Heart left ventricle (tissue), 16 donors: ENCODE measurements at regions not wholly inside any gene's neighbourhood (a gene's known extent, or its start where the extent isn't known, plus 50 kb on each side); places are given as distances from the start of the nearest gene placed in this dataset.
"Not testable (repeated sequence)": the region's sequence is repeated elsewhere in the genome, so short reads cannot be mapped to it uniquely, and the experiment has no call there.

Experiments
- ATAC-seq, 4 donors: fragments of 200-7000 bp; cut with Tn5 transposase; one replicate each; pipeline ENCODE4 v1.9.1; 2020 to 2022; ENCODE audit warnings: moderate library complexity in 4 of 4, mild to moderate bottlenecking in 3 of 4, moderate number of reproducible peaks in 1 of 4
- DNase-seq, 5 donors: peaks; one replicate each; pipeline ENCODE4 v3.0.0-alpha.2; 2020
- H3K27ac ChIP-seq, 12 donors: fragments of 200-600 bp; sonication (generic) in 4 of 12; one replicate each; pipeline versions ENCODE4 v1.5.0 to v1.8.0; 2016 to 2022; ENCODE audit warnings: mild to moderate bottlenecking in 2 of 12
- H3K27me3 ChIP-seq, 9 donors: fragments of 200-600 bp; sonication (generic) in 2 of 9; one replicate each; pipeline versions ENCODE4 v1.5.1 to v1.8.0; 2016 to 2022; ENCODE audit warnings: mild to moderate bottlenecking in 3 of 9
- H3K36me3 ChIP-seq, 9 donors: fragments of 200-600 bp; sonication (generic) in 2 of 9; one replicate each; pipeline versions ENCODE4 v1.5.0 to v1.8.0; 2018 to 2022; ENCODE audit warnings: mild to moderate bottlenecking in 2 of 9
- H3K4me1 ChIP-seq, 12 donors: fragments of 200-600 bp; sonication (generic) in 4 of 12; one replicate each; pipeline versions ENCODE4 v1.5.0 to v1.8.0; 2016 to 2022; ENCODE audit warnings: mild to moderate bottlenecking in 3 of 12
- H3K4me3 ChIP-seq, 12 donors: fragments of 200-600 bp; sonication (generic) in 4 of 12; one replicate each; pipeline versions ENCODE4 v1.5.0 to v1.8.0; 2017 to 2022; ENCODE audit warnings: mild to moderate bottlenecking in 9 of 12, moderate library complexity in 4 of 12
- H3K9me3 ChIP-seq, 12 donors: fragments of 200-600 bp; sonication (generic) in 4 of 12; one replicate each; pipeline versions ENCODE4 v1.5.0 to v1.8.0; 2016 to 2022; ENCODE audit warnings: mild to moderate bottlenecking in 1 of 12
- CTCF ChIP-seq, 12 donors: fragments of 200-600 bp; sonication (generic) in 4 of 12; IDR thresholded peaks; one replicate each; pipeline versions ENCODE4 v1.5.0 to v1.8.0; 2018 to 2022; ENCODE audit warnings: antibody characterized with exemption in 12 of 12, mild to moderate bottlenecking in 5 of 12
- POLR2A ChIP-seq, 2 donors: fragments of 450-650 bp; IDR thresholded peaks; one replicate each; pipeline ENCODE4 v1.6.1; 2017; ENCODE audit warnings: antibody characterized with exemption in 2 of 2, mild to moderate bottlenecking in 2 of 2, moderate library complexity in 2 of 2
- WGBS, 4 donors: extraction: QIAGEN DNeasy Blood & Tissue Kit in 2 of 4; methylation state at CpG; one replicate each; pipeline versions ENCODE4 v1.1.5 to v1.1.7; 2013 to 2018; 5-methylcytosine and 5-hydroxymethylcytosine counted together
- intact Hi-C, 10 donors: fragments of 100-400 bp; cut with DNase I; formaldehyde crosslinking; loops; one replicate each; pipeline versions ENCODE4 v1.11.1 to v1.14.2; 2022
- donor health status: ischemic (EF 13 %, LVEDD 7.1; RV severe dilation, severe dysfunction).
- donor health status: healthy with polysubstance abuse.
- donor health status: DM: no; HTN: yes; CAD: no.
- donor health status: DM: no; HTN: no; CAD: no.
- donor health status: ischemic (EF 25% LVEDD 6.9; RV normal size, moderate dysfunction).
- donor health status: ischemic (EF 25% LVEDD 5.7; RV mildly dilated, moderate dysfunction).
- donor health status: healthy.
- donor health status: DM: yes; HTN: yes; CAD: no.
- donor health status: ischemic (EF 35%, LVEDD 5.7; RV mildly dilated, moderate dysfunction).
- donor health status: nonischemic (EF 11% LVEDD 7.7; RV severe dilation, severe dysfunction).
- donor health status: DM: yes; HTN: yes; CAD: no.
- donor health status: PGD.
- donor health status: ischemic (EF 29% LVEDD 5.4; RV normal size, mild dysfunction).
- donor health status: nonischemic (EF 23%, LVEDD 6.1; RV moderate dilation, normal function).

- DNase-seq, result no peak
- 78 to 83% (median 81%) methylated on average over 3 of the region's 3 CpGs for WGBS, 4 donors
- intact Hi-C loops, result no loop called here
- no peaks in the 10 kb centered on the region for H3K27me3 ChIP-seq
- no peaks in the 10 kb centered on the region for H3K36me3 ChIP-seq
- H3K27ac ChIP-seq, result no peak overlapping the region
- no peaks in the 10 kb centered on the region for H3K4me1 ChIP-seq
- H3K9me3 ChIP-seq, result peaks cover 0 to 13% (median 0%) of the 10 kb centered on the region in 12 donors
- no peak overlapping the region for H3K4me3 ChIP-seq
- no peak for ATAC-seq
- TF ChIP-seq CTCF (IDR thresholded peaks at IDR 0.05) (no peak), POLR2A (IDR thresholded peaks at IDR 0.05) (no peak)
Observed at GRCh38 chr16:59959311-59959710, 1225.2 kb upstream of the GOT2 start.

- no peak overlapping the region for H3K27ac ChIP-seq
- no peaks in the 10 kb centered on the region for H3K36me3 ChIP-seq
- peaks cover 0 to 14% (median 0%) of the 10 kb centered on the region in 12 donors for H3K9me3 ChIP-seq
- intact Hi-C loops, result no loop called here
- H3K4me1 ChIP-seq, result no peaks in the 10 kb centered on the region
- DNase-seq, result no peak
- H3K27me3 ChIP-seq, result no peaks in the 10 kb centered on the region
- no peak overlapping the region for H3K4me3 ChIP-seq
- TF ChIP-seq POLR2A (IDR thresholded peaks at IDR 0.05), result no peak
- TF ChIP-seq CTCF (IDR thresholded peaks at IDR 0.05), result no peak
- no peak for ATAC-seq
- 76 to 94% (median 83%) methylated on average over 2 of the region's 2 CpGs for WGBS, 4 donors
Observed at GRCh38 chr16:59950431-59950830, 1216.3 kb upstream of the GOT2 start.

GRCh38 chr16:59944041-59944440 is 1209.9 kb upstream of the GOT2 start:
- H3K36me3 ChIP-seq, H3K27me3 ChIP-seq, H3K4me3 ChIP-seq, ATAC-seq, H3K4me1 ChIP-seq, intact Hi-C loops, H3K27ac ChIP-seq, DNase-seq: not testable (repeated sequence)
- WGBS, 4 donors, result 52 to 62% (median 59%) methylated on average over 5 of the region's 5 CpGs
- peaks cover 0 to 17% (median 1%) of the 10 kb centered on the region in 12 donors for H3K9me3 ChIP-seq

GRCh38 chr16:59941594-59941993 is 1207.5 kb upstream of the GOT2 start:
- H3K27ac ChIP-seq, result no peak overlapping the region
- WGBS, 4 donors, result 78 to 85% (median 82%) methylated on average over 4 of the region's 4 CpGs
- no peak overlapping the region for H3K4me3 ChIP-seq
- no peak for DNase-seq
- H3K36me3 ChIP-seq, result no peaks in the 10 kb centered on the region
- TF ChIP-seq POLR2A (IDR thresholded peaks at IDR 0.05), result no peak
- no peak for TF ChIP-seq CTCF (IDR thresholded peaks at IDR 0.05)
- no peaks in the 10 kb centered on the region for H3K27me3 ChIP-seq
- no peak for ATAC-seq
- H3K4me1 ChIP-seq, result no peaks in the 10 kb centered on the region
- intact Hi-C loops, result no loop called here
- peaks cover 0 to 35% (median 8%) of the 10 kb centered on the region in 12 donors for H3K9me3 ChIP-seq

GRCh38 chr16:59920054-59920453 is 1185.9 kb upstream of the GOT2 start:
- DNase-seq (no peak), ATAC-seq (no peak)
- Histone ChIP-seq H3K36me3 (no peaks in the 10 kb centered on the region), H3K4me1 (no peaks in the 10 kb centered on the region), H3K27me3 (no peaks in the 10 kb centered on the region), H3K9me3 (peaks cover 0 to 2% (median 0%) of the 10 kb centered on the region in 12 donors), H3K27ac (no peak overlapping the region), H3K4me3 (no peak overlapping the region)
- TF ChIP-seq POLR2A (IDR thresholded peaks at IDR 0.05) (no peak), CTCF (IDR thresholded peaks at IDR 0.05) (no peak)
- 57 to 74% (median 66%) methylated on average over 2 of the region's 2 CpGs for WGBS, 4 donors
- intact Hi-C loops, result no loop called here
